HG02885 (cell line): ENCODE measurements at regions not wholly inside any gene's neighbourhood (a gene's known extent, or its start where the extent isn't known, plus 50 kb on each side); places are given as distances from the start of the nearest gene placed in this dataset.
"Not testable (repeated sequence)": the region's sequence is repeated elsewhere in the genome, so short reads cannot be mapped to it uniquely, and the experiment has no call there.

Experiments
- ATAC-seq: cut with Tn5 transposase; IDR thresholded peaks from one replicate; pipeline ENCODE4 v1.9.1; 2021; ENCODE audit warnings: mild to moderate bottlenecking; ENCODE audit not compliant: unreplicated experiment, poor library complexity

- ATAC-seq, result no peak
These were observed 425.0 kb downstream of the TMEM121 start for GRCh38 chr14:105951399-105951798.

- no peak for ATAC-seq
These were observed 425.8 kb downstream of the TMEM121 start for GRCh38 chr14:105952222-105952621.

DNA sequence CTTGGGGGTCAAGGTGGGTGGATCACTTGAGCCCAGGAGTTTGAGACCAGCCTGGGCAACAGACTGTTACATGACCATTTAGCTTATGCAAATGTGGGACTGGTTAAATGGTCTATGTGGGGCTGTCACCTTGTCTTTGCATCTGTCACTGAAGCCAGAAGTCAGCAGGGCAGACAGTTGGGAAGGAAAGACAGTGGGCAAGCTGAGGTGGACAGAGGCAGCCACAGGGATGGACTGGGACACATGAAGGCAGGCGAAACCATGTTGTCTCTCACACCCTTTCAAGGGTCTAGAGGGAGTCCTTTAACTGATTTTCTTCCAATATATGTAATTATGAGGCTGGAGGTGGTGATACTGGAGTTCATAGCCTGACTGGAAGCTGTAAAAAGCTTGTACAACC, 426.4 kb downstream of the TMEM121 start:
- no peak for ATAC-seq

- not testable (repeated sequence) for ATAC-seq
These were observed 435.2 kb downstream of the TMEM121 start for GRCh38 chr14:105961625-105962024.

DNA sequence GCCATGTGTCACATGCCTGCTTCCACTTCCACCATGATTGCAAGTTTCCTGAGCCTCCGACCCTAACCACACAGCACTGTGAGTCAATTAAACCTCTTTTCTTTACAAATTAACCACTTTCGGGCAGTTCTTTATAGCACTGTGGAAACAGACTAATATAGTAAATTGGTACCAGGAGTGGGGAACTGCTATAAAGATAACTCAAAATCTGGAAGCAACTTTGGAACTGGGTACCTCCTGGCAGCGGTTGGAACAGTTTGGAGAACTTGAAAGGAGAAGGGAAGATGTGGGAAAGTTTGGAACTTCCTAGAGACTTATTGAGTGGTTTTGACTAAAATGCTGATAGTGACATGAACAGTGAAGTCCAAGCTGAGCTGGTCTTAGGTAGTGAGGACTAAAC, 436.1 kb downstream of the TMEM121 start:
- ATAC-seq, result no peak

DNA sequence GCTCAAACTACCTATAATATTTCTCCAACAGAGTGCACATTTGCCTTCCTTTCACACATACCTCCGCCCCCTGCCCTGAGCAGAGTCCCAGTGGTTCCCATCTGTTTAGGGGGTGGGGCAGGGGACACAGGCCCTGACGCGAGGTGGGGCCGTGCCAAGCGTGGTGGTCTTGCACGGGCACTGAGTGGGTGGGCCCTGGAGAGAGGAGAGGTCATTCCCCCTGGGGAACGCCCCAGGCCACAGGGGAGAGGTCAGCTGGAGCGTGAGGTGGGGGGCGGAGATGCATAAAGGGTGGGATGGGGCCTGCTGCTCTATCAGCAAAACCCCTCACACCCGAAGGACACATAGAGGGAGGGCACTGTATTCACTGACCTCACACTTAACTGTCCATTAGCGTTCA, 441.9 kb downstream of the TMEM121 start:
- no peak for ATAC-seq

DNA sequence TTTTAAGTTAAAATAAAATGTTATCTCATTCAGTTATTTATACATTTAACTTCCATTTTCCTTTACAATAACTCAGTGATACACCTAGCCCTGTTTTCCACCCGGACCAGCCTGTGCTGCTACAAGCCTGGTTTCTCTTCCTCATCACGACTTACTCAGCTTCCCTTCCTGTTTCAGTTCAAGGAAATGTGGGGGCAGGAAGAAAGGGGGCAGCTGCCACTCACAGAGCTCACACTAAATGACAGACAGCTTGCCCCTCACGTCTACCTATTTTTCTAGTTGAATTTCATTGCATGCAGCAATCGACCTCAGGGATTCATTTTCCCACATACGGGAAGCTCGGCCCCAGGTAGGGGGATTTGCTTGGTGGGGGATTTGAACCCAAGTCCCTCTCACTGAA, 442.6 kb downstream of the TMEM121 start:
- ATAC-seq, result not testable (repeated sequence)

DNA sequence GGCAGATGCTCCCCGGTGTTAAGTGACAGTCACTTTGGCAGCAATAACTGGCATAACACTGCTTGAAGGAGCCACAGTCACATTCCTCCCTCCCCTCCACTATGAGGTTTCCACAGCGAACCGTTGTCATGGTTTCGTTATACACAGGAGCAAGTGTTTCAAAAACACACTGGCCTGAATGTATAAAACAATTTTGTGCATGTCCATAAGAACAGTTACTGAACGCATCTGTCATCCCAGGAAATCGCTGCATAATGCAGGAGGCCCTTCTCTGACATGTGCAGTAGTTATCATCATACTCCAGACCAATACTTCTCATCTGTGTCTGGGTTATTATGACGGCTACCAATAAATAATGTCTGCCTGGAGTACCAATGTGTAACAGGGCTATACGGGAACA, 444.4 kb downstream of the TMEM121 start:
- not testable (repeated sequence) for ATAC-seq

- no peak for ATAC-seq
These were observed 445.5 kb downstream of the TMEM121 start for GRCh38 chr14:105971593-105972500.

- ATAC-seq, result no peak
These were observed 448.5 kb downstream of the TMEM121 start for GRCh38 chr14:105974902-105975301.

DNA sequence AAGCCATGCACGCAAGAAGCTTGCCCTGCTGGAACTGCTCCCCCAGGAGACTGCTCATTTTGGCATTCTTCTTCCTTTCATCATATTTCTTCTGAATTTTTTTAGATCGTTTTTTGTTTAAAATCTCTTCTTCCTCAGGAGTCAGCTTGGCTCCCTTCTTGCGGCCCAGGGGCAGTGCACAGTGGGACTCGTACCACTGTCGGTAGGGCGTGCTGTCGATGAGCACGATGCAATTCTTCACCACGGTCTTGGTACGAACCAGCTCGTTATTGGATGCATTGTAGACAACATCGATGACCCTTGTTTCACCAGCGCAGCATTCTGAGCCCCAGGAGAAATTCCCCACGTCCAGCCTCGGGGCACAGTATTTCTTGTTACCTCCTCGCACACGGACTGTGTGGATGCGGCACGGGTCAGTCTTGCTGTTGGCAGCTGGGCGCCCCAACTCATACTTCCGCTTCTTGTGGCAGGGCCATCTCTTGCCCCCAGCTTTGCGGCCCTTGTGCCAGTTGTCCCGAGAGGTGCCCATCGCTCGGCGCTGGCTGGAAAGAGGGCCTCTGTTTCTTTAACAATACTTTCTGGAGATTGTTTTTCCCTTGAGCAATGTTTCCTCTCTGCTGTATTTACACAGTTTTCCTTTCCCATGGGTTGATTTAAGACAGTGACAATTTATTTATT, 452.4 kb downstream of the TMEM121 start:
- no peak for ATAC-seq

DNA sequence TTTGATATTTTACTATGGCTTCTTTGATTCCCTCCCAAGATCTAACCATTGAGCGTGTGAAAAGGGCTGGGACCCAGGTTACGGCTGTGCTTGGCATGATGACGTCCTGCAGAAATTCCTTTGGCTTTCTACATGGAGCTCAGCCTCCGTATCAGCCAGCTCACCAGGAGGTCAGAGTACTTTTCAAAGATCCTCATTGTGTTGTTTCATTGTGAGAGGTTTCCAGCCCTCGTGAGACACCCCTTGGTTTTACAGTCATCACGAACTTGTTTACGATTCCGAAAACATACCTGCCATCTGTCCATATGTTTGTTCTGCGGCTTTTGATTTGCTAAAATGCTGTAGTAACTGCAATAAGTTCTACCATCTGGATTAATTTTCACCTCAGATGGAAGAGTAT, 453.1 kb downstream of the TMEM121 start:
- no peak for ATAC-seq

DNA sequence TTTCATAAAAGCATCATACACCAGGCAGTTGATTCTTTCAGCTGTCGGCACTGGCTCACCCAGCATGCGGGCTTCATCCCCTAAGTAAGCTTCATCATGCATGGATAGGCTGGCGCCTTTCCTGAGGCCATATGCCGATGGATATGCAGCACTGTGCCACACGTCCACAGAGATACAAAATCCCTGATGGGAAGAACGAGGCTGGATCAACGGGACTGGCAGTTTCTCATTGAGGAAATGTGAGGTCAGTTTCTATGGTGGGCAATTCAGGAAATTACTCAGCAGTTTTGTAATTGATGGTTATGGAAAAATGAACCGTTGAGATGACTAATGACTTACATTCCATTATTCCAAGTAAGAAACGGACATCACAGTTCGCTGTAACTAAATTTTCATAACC, 453.8 kb downstream of the TMEM121 start:
- ATAC-seq, result no peak

GRCh38 chr14:105981517-105982302, 455.3 kb downstream of the TMEM121 start:
- ATAC-seq, result not testable (repeated sequence)

- no peak for ATAC-seq
These were observed 456.3 kb downstream of the TMEM121 start for GRCh38 chr14:105982664-105983063.

GRCh38 chr14:105986894-105987284, 460.5 kb downstream of the TMEM121 start:
- ATAC-seq, result no peak

- no peak for ATAC-seq
These were observed 461.2 kb downstream of the TMEM121 start for GRCh38 chr14:105987563-105987962.

DNA sequence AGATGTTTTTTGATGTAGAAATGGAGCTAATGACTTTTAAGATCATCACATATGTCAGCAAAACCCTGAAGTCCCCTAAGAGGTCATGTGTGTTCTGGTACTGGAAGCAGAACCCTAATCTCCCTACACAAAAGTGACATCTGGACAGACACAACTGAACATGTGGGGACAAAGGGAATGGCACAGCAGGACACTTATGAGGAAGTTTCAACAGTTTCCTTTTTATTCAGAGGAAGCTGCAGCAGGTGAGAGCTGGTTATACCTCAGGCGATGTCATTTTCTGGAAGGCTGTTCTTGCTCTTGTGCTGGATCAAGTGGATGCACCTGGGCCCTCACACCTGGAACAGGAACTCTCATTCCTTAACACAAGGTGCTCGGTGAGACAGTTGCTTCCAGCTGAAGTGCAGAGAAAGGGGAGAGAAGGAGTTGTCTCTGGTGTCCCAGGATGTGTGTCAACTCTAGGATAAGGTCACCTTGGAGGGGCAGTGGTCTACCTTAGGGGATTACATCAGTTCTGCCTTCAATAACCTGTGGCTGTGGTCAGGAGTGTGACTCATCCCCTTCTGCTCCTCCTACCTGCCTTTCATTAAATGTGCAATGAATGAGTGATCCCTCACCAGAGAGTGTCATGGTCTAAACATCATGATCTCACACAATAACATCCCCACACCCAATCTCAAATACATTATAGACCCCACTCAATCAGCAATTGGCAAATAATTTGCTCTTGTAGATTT, 463.4 kb downstream of the TMEM121 start:
- no peak for ATAC-seq

DNA sequence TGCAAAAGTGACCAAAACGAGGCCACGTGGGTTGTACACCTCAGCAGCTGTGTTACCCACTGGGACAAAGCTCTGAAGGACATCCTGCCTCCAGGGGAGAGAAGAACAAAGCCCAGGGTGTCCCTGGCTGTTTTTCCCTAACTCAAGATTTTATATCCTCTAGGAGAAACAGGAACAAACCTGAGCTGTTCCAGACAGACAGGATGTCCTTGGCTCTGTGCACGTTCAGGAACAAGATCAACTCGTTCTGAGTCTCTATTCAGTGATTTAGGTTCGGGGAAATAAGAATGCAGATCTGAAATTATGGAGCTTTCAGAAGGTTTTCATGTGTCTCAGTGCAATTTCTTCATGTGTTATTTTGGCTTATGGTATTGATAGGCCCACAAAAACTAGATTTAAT, 465.3 kb downstream of the TMEM121 start:
- ATAC-seq, result not testable (repeated sequence)

DNA sequence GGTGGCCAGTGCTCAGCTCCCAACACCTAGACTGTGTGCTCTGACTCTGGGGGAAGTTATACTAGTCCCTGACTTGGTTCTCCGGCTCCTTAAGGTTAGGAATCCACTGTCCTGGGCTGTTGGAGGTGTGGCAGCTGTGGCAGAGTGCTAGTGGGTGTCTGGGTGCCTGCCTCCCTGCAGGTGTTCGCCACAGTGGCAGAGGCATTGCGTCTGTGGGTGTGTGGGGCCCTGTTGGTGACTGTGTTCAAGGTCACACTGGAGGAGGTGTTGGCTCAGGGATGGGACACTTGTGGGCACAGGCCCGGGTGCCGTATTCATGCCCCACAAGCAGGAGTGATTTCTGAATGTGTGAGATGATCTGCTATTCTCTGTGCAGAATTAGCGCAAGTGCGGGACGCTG, 467.4 kb downstream of the TMEM121 start:
- ATAC-seq, result no peak
